NCI-H1694 (cell line): ENCODE measurements at regions not wholly inside any gene's neighbourhood (a gene's known extent, or its start where the extent isn't known, plus 50 kb on each side); places are given as distances from the start of the nearest gene placed in this dataset.
"Not testable (repeated sequence)": the region's sequence is repeated elsewhere in the genome, so short reads cannot be mapped to it uniquely, and the experiment has no call there.

Source experiments
- DNase-seq: peaks from one replicate; lab custom pipeline; 2025; lab: John Stamatoyannopoulos, UW

DNA sequence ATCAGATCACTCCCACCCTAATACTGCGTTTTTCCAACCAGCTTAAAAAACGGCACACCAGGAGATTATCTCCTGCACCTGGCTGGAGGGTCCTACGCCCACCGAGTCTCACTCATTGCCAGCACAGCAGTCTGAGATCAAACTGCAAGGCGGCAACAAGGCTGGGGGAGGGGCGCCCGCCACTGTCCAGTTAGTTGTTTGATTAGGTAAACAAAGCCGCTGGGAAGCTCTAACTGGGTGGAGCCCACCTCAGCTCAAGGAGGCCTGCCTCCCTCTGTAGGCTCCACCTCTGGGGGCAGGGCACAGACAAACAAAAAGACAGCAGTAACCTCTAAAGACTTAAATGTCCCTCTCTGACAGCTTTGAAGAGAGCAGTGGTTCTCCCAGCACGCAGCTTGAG is 463.0 kb upstream of the CADM1 start:
- not testable (repeated sequence) for DNase-seq

GRCh38 chr11:115965767-115966504 is 461.7 kb upstream of the CADM1 start:
- no peak for DNase-seq

- DNase-seq, result no peak
These were observed 459.9 kb upstream of the CADM1 start for GRCh38 chr11:115964091-115964490.

GRCh38 chr11:115963156-115963555 is 458.9 kb upstream of the CADM1 start:
- DNase-seq, result peak; percentile 22

DNA sequence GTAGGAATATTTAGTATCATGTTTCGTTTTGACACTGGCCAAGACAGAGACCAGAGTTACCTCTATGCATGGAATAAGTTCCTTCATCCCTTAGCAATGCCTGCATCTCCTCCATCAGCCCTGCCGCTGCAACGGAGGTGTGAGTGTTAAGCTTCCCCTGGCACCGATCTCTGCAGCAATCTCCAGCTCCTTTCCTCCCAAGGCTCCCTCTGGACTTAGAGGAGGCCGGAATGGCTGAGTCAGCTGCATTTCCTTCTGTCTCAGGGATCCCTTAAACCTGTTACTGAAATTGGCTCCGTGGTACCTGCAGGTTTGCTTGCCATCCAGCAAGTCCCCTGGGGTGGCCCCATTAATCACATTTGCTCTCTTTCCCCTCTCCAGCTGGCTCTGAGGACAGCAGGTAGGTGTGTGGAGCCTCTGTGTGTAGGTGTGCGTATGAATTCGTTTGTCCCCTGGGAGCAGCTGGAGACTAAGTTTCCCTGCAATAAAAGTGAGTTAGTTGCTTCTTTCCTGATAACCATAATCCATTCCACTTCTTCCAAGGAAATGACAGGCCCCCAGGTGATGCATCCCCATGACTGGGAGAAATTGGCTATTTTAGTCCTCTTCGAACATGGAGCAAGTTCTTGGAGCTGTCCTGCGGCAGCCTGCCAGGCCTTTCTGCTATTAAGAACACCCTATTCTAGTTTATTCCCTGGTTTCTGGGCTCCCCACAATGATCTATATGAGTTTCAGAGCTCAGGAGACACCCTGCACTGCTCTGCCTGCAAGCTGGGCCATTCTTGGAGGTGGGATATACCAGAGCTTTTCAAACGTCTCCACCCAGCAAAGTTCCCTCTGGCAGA is 457.2 kb upstream of the CADM1 start:
- DNase-seq, result no peak

DNA sequence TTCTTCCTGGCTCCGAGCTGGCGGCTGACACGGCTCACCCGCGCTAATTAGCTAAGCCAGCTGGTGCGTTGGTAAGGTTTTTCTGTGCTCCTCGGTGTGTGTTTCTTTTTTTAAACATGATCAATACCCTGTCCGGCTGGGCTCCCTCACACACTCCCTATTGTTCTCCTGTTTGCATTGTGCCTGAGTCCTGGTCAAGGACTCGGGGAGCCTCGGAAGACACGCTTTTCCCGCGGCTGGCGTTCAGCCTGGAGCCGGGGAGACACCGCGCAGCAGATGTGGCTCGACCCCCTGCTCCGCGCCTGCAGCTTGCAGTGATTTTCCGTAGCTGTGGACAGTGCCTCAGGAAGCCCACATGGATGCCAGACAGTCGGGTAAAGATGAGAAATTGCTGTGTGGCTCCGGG is 454.9 kb upstream of the CADM1 start:
- DNase-seq, result no peak

GRCh38 chr11:115958089-115959000 is 454.1 kb upstream of the CADM1 start:
- DNase-seq, result no peak

DNA sequence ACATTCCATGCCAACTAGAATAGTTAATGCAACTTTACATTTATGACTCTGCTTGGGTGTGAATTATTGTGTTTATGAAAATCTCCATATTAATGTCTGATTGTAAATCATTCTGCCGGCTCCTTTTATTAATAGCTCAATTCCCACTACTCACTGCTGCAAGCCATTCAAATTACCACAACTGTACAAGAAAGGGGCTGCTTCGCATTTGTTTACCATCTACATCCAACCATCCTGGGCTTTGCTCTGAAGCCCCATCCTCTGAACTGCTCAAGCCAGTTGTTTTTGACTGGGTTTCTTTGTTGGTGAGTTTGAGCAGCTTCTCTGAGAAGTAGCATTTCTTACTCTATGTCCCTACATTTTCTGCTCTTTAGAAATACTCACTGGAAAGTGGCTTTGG is 451.6 kb upstream of the CADM1 start:
- DNase-seq, result no peak

GRCh38 chr11:115950660-115951059 is 446.4 kb upstream of the CADM1 start:
- DNase-seq, result no peak

GRCh38 chr11:115944596-115944995 is 440.4 kb upstream of the CADM1 start:
- no peak for DNase-seq

- no peak for DNase-seq
These were observed 437.8 kb upstream of the CADM1 start for GRCh38 chr11:115942011-115942410.

GRCh38 chr11:115941481-115941993 is 437.3 kb upstream of the CADM1 start:
- no peak for DNase-seq

- no peak for DNase-seq
These were observed 436.8 kb upstream of the CADM1 start for GRCh38 chr11:115941044-115941443.

DNA sequence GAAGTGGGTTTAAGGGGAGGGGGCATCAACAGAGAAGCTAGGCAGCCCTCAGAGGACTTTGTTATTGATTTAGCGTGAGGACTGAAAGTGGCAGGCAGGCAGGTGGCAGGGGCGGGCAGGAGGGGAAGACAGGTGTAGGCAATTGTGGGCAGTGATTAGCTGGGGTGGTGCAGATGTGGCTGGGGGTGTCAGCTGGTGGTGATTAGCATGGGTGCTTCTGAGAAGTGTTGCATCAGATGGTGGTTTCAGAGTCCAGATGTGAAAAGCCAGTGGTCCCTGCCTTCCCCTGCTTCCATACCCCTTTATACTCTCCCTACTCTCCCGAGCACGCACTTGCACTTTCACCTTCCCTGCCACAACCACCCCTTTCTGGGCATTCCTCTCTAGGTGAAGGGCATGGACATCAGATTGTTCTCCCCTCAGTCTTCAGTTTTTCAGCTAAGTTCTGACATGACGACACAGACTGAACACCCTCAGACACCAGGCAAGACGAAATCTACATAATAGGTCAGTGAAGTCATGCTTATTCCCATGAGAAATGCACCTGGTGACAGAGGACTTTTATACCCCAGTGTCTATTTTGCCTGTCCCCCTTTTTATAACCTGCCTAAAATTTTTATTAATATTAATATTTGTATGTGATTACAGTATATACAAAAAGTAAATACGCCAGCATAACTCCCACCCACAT is 435.7 kb upstream of the CADM1 start:
- DNase-seq, result no peak

GRCh38 chr11:115939104-115939730 is 435.0 kb upstream of the CADM1 start:
- DNase-seq, result no peak

DNA sequence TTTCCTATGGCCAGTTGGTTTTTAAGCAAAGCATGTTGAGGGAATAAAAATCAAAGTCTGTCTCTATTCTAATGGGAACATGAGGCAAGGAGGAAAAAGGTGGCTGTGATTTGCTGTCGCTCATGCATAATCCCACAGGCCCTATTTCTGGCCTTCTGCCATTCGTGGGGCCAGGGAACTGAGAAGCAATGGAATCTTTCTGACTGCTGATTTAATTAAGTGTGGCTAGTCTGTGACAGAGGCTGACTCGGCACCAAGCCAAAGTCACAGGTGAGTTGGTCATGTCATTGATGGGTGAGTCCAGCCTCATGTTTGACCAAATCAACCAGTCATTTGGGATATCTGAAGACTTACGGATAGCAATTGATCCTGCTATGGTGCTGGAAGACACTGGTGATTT is 429.3 kb upstream of the CADM1 start:
- no peak for DNase-seq

- DNase-seq, result no peak
These were observed 427.4 kb upstream of the CADM1 start for GRCh38 chr11:115931548-115932083.

- no peak for DNase-seq
These were observed 426.8 kb upstream of the CADM1 start for GRCh38 chr11:115930886-115931547.

GRCh38 chr11:115930291-115930690 is 426.1 kb upstream of the CADM1 start:
- DNase-seq, result no peak

DNA sequence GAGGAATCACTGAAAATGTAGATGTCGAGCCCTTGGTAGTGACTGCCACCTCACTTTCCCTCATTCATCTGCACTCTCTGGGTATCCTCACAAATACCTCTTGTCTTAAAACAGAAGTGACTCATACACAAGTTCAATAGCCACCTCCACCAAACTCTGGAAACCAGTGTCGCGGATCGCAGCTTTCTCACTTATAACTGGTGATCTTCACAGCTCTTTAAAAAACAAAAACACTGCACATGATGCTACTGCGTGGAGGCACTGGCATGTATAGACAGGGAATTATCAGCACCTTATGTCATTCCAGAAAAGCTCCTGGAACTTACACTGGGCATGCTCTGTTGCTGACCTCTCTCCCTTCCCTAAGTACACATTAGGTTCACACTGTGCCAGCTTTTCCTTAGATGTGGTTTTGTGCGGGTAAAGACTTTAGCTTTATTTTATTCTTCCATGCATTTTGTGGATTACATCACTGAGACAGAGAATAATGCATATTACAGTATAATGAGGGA is 425.5 kb upstream of the CADM1 start:
- no peak for DNase-seq
